Suprapubic skin (tissue), 4 donors: ENCODE measurements at regions not wholly inside any gene's neighbourhood (a gene's known extent, or its start where the extent isn't known, plus 50 kb on each side); places are given as distances from the start of the nearest gene placed in this dataset.

Experiments
- DNase-seq, 2 donors: peaks; one replicate each; pipeline ENCODE4 v3.0.0-alpha.2; 2019; ENCODE audit warnings: low spot score in 2 of 2
- H3K27ac ChIP-seq: fragments of 200-600 bp; sonication (generic); one replicate; pipeline ENCODE4 v1.5.1; 2019
- H3K27me3 ChIP-seq: fragments of 200-600 bp; sonication (generic); one replicate; pipeline ENCODE4 v1.5.1; 2019
- H3K36me3 ChIP-seq: fragments of 200-600 bp; sonication (generic); one replicate; pipeline ENCODE4 v1.5.1; 2019
- H3K4me1 ChIP-seq: fragments of 200-600 bp; sonication (generic); one replicate; pipeline ENCODE4 v1.5.1; 2019
- H3K4me3 ChIP-seq: fragments of 200-600 bp; sonication (generic); one replicate; pipeline ENCODE4 v1.5.1; 2019; ENCODE audit warnings: mild to moderate bottlenecking
- H3K9me3 ChIP-seq: fragments of 200-600 bp; sonication (generic); one replicate; pipeline ENCODE4 v1.5.1; 2019
- CTCF ChIP-seq, 2 donors: fragments of 200-600 bp in 1 of 2; fragments of 450-650 bp in 1 of 2; sonication (generic) in 1 of 2; IDR thresholded peaks; one replicate each; pipeline ENCODE4 v1.5.1; 2016 to 2019; ENCODE audit warnings: antibody characterized with exemption in 2 of 2, mild to moderate bottlenecking in 1 of 2, moderate library complexity in 1 of 2
- EP300 ChIP-seq: sonication (generic); formaldehyde crosslinking; IDR thresholded peaks from one replicate; pipeline ENCODE4 v1.6.1; 2017; ENCODE audit warnings: antibody characterized with exemption
- POLR2A ChIP-seq, 2 donors: fragments of 450-650 bp; IDR thresholded peaks; one replicate each; pipeline ENCODE4 v1.6.1; 2017; ENCODE audit warnings: antibody characterized with exemption in 2 of 2, mild to moderate bottlenecking in 2 of 2, moderate library complexity in 2 of 2
- POLR2AphosphoS5 ChIP-seq, 3 donors: sonication (generic); formaldehyde crosslinking; IDR thresholded peaks; one replicate each; pipeline ENCODE4 v1.6.1; 2017; ENCODE audit warnings: antibody characterized with exemption in 3 of 3
- WGBS: methylation state at CpG from one replicate; pipeline ENCODE4 v1.1.5; 2018; 5-methylcytosine and 5-hydroxymethylcytosine counted together

- Histone ChIP-seq H3K27ac (no peak overlapping the region), H3K4me3 (no peak overlapping the region), H3K36me3 (no peaks in the 10 kb centered on the region), H3K4me1 (peaks cover 13% of the 10 kb centered on the region), H3K9me3 (no peaks in the 10 kb centered on the region), H3K27me3 (no peaks in the 10 kb centered on the region)
- 80% methylated on average over 3 of the region's 3 CpGs for WGBS
- no peak for TF ChIP-seq CTCF (IDR thresholded peaks at IDR 0.05)
- no peak for TF ChIP-seq POLR2A (IDR thresholded peaks at IDR 0.05)
- TF ChIP-seq POLR2AphosphoS5 (IDR thresholded peaks at IDR 0.05): no peak
- no peak for TF ChIP-seq EP300
- DNase-seq: no peak
Measured at GRCh38 chr22:34804091-34804490, 261.9 kb upstream of the ISX start.

DNA sequence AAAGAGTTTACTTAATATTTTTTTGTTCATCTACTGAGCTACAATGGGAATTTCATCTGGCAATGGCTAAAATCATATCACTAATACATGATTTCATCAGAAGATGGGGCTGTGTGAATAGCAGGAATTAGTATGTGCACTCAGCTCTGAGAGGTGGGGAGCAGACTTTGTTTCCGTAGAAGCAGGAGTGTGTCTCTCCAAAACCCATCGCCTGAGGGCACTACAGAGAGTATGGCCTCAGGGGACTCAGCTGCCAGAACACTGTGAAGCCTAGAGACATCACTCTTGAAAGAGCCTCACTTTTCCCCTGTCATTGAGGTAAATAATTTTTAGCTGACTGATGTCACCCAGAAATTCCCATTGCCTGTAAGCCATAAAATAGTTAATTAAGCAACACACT, 261.4 kb upstream of the ISX start:
- Histone ChIP-seq H3K9me3 (no peaks in the 10 kb centered on the region), H3K4me3 (no peak overlapping the region), H3K4me1 (peaks cover 12% of the 10 kb centered on the region), H3K27me3 (no peaks in the 10 kb centered on the region), H3K27ac (no peak overlapping the region), H3K36me3 (no peaks in the 10 kb centered on the region)
- no peak for TF ChIP-seq POLR2A (IDR thresholded peaks at IDR 0.05)
- WGBS: 41% methylated on average over 2 of the region's 2 CpGs
- DNase-seq: no peak

DNA sequence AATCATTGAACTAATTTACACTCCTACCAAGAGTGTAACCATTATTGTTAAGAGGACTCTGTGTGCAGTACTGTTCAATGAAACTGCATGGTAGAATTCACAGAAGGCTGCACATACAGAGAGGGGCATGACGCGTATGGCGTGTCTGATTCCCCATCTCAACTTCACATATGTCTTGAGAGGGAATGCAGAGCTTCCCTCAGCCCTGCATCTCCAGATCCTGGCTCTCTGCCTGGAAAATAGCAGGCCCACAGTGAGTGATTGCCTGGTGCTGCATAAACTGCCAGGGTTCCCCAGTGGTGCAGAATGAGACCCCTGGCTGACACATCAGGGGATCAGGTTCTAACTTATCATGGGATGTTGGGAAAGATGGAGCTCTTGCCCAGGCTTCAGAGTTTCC, 260.2 kb upstream of the ISX start:
- Histone ChIP-seq H3K27me3 (no peaks in the 10 kb centered on the region), H3K27ac (no peak overlapping the region)
- 100% methylated on average over 3 of the region's 3 CpGs for WGBS

GRCh38 chr22:34808618-34809017, 257.3 kb upstream of the ISX start:
- Histone ChIP-seq H3K4me1 (no peaks in the 10 kb centered on the region), H3K36me3 (no peaks in the 10 kb centered on the region), H3K27me3 (no peaks in the 10 kb centered on the region), H3K4me3 (no peak overlapping the region), H3K27ac (no peak overlapping the region), H3K9me3 (no peaks in the 10 kb centered on the region)
- TF ChIP-seq POLR2AphosphoS5 (IDR thresholded peaks at IDR 0.05) (no peak), POLR2A (IDR thresholded peaks at IDR 0.05) (no peak), EP300 (no peak), CTCF (IDR thresholded peaks at IDR 0.05) (no peak)
- no peak for DNase-seq

More for the DNA sequence above, 260.2 kb upstream of the ISX start:
- Histone ChIP-seq H3K36me3 (no peaks in the 10 kb centered on the region), H3K4me1 (peaks cover under 1% of the 10 kb centered on the region), H3K9me3 (no peaks in the 10 kb centered on the region), H3K4me3 (no peak overlapping the region)
- DNase-seq: no peak
- TF ChIP-seq EP300 (no peak), POLR2A (IDR thresholded peaks at IDR 0.05) (no peak), POLR2AphosphoS5 (IDR thresholded peaks at IDR 0.05) (no peak), CTCF (IDR thresholded peaks at IDR 0.05) (no peak)

DNA sequence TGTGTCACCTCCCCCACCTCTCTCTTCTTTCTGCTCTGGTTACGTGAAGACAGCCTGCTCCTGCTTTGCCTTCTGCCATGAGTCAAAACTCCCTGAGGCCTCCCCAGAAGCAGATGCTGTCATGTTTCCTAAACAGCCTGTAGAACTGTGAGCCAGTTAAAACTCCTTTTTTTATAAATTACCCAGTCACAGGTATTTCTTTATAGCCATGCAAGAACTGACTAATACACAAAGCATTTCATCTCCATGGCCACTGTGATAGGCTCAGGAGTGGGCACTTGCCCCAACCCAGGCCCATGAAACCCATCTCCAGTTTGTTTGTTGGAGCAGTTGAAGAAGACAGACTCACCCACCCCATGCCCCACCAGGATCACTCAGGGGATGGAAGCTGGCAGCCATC, 253.3 kb upstream of the ISX start:
- 63% methylated on average over 1 of the region's 1 CpG for whole genome bisulfite sequencing
- no peak overlapping the region for H3K27ac ChIP-seq
- no peaks in the 10 kb centered on the region for H3K36me3 ChIP-seq
- H3K9me3 ChIP-seq: no peaks in the 10 kb centered on the region
- no peaks in the 10 kb centered on the region for H3K27me3 ChIP-seq
- no peaks in the 10 kb centered on the region for H3K4me1 ChIP-seq
- H3K4me3 ChIP-seq: no peak overlapping the region
- TF ChIP-seq POLR2AphosphoS5 (IDR thresholded peaks at IDR 0.05) (no peak), CTCF (IDR thresholded peaks at IDR 0.05) (no peak)
- DNase-seq: no peak

- 41% methylated on average over 2 of the region's 2 CpGs for WGBS
- Histone ChIP-seq H3K9me3 (no peaks in the 10 kb centered on the region), H3K4me1 (no peaks in the 10 kb centered on the region), H3K4me3 (no peak overlapping the region), H3K27me3 (no peaks in the 10 kb centered on the region), H3K27ac (no peak overlapping the region), H3K36me3 (no peaks in the 10 kb centered on the region)
- TF ChIP-seq EP300: no peak
- no peak for TF ChIP-seq CTCF (IDR thresholded peaks at IDR 0.05)
- TF ChIP-seq POLR2AphosphoS5 (IDR thresholded peaks at IDR 0.05): no peak
- TF ChIP-seq POLR2A (IDR thresholded peaks at IDR 0.05): no peak
- no peak for DNase-seq
Measured at GRCh38 chr22:34814260-34815025, 251.5 kb upstream of the ISX start.
